ENCODE measurements at regions not wholly inside any gene's neighbourhood (a gene's known extent, or its start where the extent isn't known, plus 50 kb on each side); places are given as distances from the start of the nearest gene placed in this dataset.

DNA sequence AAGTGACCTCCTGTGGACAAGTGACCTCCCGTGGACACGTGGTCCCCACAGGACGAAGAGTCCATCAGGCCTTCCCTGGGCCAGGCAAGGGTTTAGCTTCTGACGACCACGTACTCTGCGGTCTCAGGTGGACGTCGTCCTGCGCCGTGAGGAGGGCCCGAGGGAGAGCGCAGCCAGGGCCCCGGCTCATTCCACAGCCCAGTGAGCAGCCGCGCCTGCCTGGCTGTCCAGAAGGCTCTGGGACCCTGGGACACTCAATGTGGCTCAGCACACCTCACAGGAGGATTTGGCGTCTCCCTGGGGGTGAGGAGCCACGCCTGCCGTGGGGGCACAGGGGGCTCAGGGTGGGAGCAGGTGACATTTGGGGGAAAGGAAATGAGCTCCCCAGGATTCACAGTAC is 64.4 kb upstream of the CFAP46 start:
- dilution Hi-C loops (cut with MboI; ENCODE audit: extremely low pct_ligation_motif_present, low sequenced_read_pairs), result no loop called here
- BruUV-seq (replicated peaks), result no TSS peak
- POLR2A ChIA-PET, result no interaction called here

More for the DNA sequence above, 64.4 kb upstream of the CFAP46 start:
- DNase-seq (ENCODE audit: low read depth, low spot score), result no peak
- no peak overlapping the region for H3K4me3 ChIP-seq (replicated peaks in 1 of 3; ENCODE audit: insufficient read depth in 1 of 3, low read depth in 1 of 3, low read length in 3 of 3)
- intact Hi-C loops (cut with micrococcal nuclease), result no loop called here
- H3K9ac ChIP-seq (replicated peaks; ENCODE audit: extremely low read depth, insufficient read depth, low read length), result no peak overlapping the region
- no peaks in the 10 kb centered on the region for H3K9me1 ChIP-seq (replicated peaks; ENCODE audit: control insufficient read depth, extremely low read depth, insufficient read depth, low read length)
- no peaks in the 10 kb centered on the region for H3K79me2 ChIP-seq (ENCODE audit: control insufficient read depth, insufficient read depth, low read length)
- no peaks in the 10 kb centered on the region for H3K4me1 ChIP-seq (ENCODE audit: control insufficient read depth, extremely low read depth, insufficient read depth, low read length)
- no peak overlapping the region for H3K4me2 ChIP-seq (ENCODE audit: insufficient read depth, low read length)
- no peaks in the 10 kb centered on the region for H3K36me3 ChIP-seq (ENCODE audit: control insufficient read depth in 2 of 2, extremely low read depth in 1 of 2, insufficient read depth in 2 of 2, low read length in 2 of 2)
- H3K27me3 ChIP-seq (ENCODE audit: control insufficient read depth in 2 of 2, insufficient read depth in 2 of 2, low read length in 2 of 2), result no peaks in the 10 kb centered on the region
- H3K9me3 ChIP-seq (replicated peaks; ENCODE audit: control insufficient read depth, insufficient read depth, low read length), result no peaks in the 10 kb centered on the region
- no peak for FAIRE-seq
- no peak overlapping the region for H3K27ac ChIP-seq (ENCODE audit: insufficient read depth, low read depth, low read length)
- CTCF ChIA-PET, result no interaction called here
- H2AFZ ChIP-seq (ENCODE audit: low read depth, low read length), result no peak overlapping the region
- H4K20me1 ChIP-seq (replicated peaks; ENCODE audit: control insufficient read depth, extremely low read depth, insufficient read depth, low read length), result no peaks in the 10 kb centered on the region
- no peak for TF ChIP-seq POLR2A (IDR thresholded peaks at IDR 0.05; ENCODE audit: low read depth, low read length)
- no peak for TF ChIP-seq MYC (IDR thresholded peaks at IDR 0.05; ENCODE audit: low read depth, low read length)
- TF ChIP-seq GATA2 (IDR thresholded peaks at IDR 0.05; ENCODE audit: insufficient read depth, insufficient read length, low read depth, low read length), result no peak
- TF ChIP-seq POLR2AphosphoS5 (IDR thresholded peaks at IDR 0.05; ENCODE audit: insufficient read depth, low read depth, low read length), result no peak
- no peak for TF ChIP-seq JUN (IDR thresholded peaks at IDR 0.05; ENCODE audit: borderline replicate concordance, insufficient read depth, insufficient read length, low read depth)
- TF ChIP-seq FOS (IDR thresholded peaks at IDR 0.05; ENCODE audit: borderline replicate concordance, insufficient read depth, low read length), result no peak
- no peak for TF ChIP-seq EZH2 (IDR thresholded peaks at IDR 0.05; ENCODE audit: borderline replicate concordance, low read depth, low read length, severe bottlenecking)
- TF ChIP-seq CTCF (IDR thresholded peaks at IDR 0.05; ENCODE audit: extremely low read depth in 1 of 2, insufficient read depth in 1 of 2, low read depth in 1 of 2, low read length in 2 of 2), result no peak
- no peak for TF ChIP-seq MAX (IDR thresholded peaks at IDR 0.05; ENCODE audit: insufficient read depth, insufficient read length)

All from endothelial cell of umbilical vein (primary cell).